ENCODE measurements at regions not wholly inside any gene's neighbourhood (a gene's known extent, or its start where the extent isn't known, plus 50 kb on each side); places are given as distances from the start of the nearest gene placed in this dataset.
"Not testable (repeated sequence)": the region's sequence is repeated elsewhere in the genome, so short reads cannot be mapped to it uniquely, and the experiment has no call there.

GRCh38 chr22:17318817-17319216 is 50.4 kb upstream of the CECR2 start:
- no peak for DNase-seq (ENCODE audit: low read depth)

GRCh38 chr22:17315310-17315709 is 54.0 kb upstream of the CECR2 start:
- DNase-seq (ENCODE audit: low read depth): no peak

GRCh38 chr22:17314487-17314886 is 54.8 kb upstream of the CECR2 start:
- no peak for DNase-seq (ENCODE audit: low read depth)

- no peak for DNase-seq (ENCODE audit: low read depth)
Measured at GRCh38 chr22:17313626-17314025, 55.6 kb upstream of the CECR2 start.

- DNase-seq (ENCODE audit: low read depth): no peak
Measured at GRCh38 chr22:17307566-17307965, 61.7 kb upstream of the CECR2 start.

GRCh38 chr22:17305076-17305475 is 64.2 kb upstream of the CECR2 start:
- no peak for DNase-seq (ENCODE audit: low read depth)

GRCh38 chr22:17303840-17304779 is 65.2 kb upstream of the CECR2 start:
- DNase-seq (ENCODE audit: low read depth): peak; percentile 6

- DNase-seq (ENCODE audit: low read depth): no peak
Measured at GRCh38 chr22:17303441-17303839, 65.8 kb upstream of the CECR2 start.

GRCh38 chr22:17302616-17303015 is 66.6 kb upstream of the CECR2 start:
- no peak for DNase-seq (ENCODE audit: low read depth)

GRCh38 chr22:17300926-17301325 is 68.3 kb upstream of the CECR2 start:
- no peak for DNase-seq (ENCODE audit: low read depth)

GRCh38 chr22:17298805-17299502 is 70.3 kb upstream of the CECR2 start:
- DNase-seq (ENCODE audit: low read depth): not testable (repeated sequence)

- no peak for DNase-seq (ENCODE audit: low read depth)
Measured at GRCh38 chr22:17285656-17286055, 66.4 kb upstream of the ADA2 start.

GRCh38 chr22:17284888-17285287 is 65.7 kb upstream of the ADA2 start:
- DNase-seq (ENCODE audit: low read depth): no peak

- DNase-seq (ENCODE audit: low read depth): no peak
Measured at GRCh38 chr22:17284466-17284865, 65.2 kb upstream of the ADA2 start.

GRCh38 chr22:17283865-17284264 is 64.6 kb upstream of the ADA2 start:
- DNase-seq (ENCODE audit: low read depth): not testable (repeated sequence)

- no peak for DNase-seq (ENCODE audit: low read depth)
Measured at GRCh38 chr22:17283423-17283822, 64.2 kb upstream of the ADA2 start.

- DNase-seq (ENCODE audit: low read depth): no peak
Measured at GRCh38 chr22:17281440-17281841, 62.2 kb upstream of the ADA2 start.

GRCh38 chr22:17281026-17281425 is 61.8 kb upstream of the ADA2 start:
- DNase-seq (ENCODE audit: low read depth): no peak

GRCh38 chr22:17272511-17272991 is 53.3 kb upstream of the ADA2 start:
- DNase-seq (ENCODE audit: low read depth): no peak

GRCh38 chr22:17271711-17272451 is 52.6 kb upstream of the ADA2 start:
- DNase-seq (ENCODE audit: low read depth): no peak

- no peak for DNase-seq (ENCODE audit: low read depth)
Measured at GRCh38 chr22:17269607-17270261, 50.5 kb upstream of the ADA2 start.

- DNase-seq (ENCODE audit: low read depth): no peak
Measured at GRCh38 chr22:17269224-17269606, 50.0 kb upstream of the ADA2 start.

Data from M059J (cell line).